ENCODE measurements at regions not wholly inside any gene's neighbourhood (a gene's known extent, or its start where the extent isn't known, plus 50 kb on each side); places are given as distances from the start of the nearest gene placed in this dataset.

DNA sequence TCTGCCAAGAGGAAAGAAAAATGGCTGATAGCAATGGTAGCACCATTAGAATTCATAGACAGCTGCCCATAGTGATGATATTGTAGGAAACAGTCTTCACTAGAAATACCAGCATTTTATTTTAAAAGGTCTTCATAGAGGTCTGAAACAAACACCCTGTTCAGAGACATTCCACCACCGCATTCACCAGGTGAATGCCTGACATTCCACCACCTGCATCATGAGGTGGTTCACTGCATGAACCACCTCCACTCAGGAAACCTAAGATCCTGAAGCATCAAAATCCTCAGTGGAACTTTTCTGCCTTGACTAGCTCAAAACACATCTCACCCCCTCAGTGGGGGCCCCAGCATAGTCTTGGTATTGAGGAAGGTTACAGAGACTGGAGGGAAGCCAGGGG, 91.5 kb upstream of the COX10 start:
- TF ChIP-seq CTCF (IDR thresholded peaks at IDR 0.05; ENCODE audit: low read length), result no peak
- TF ChIP-seq EZH2phosphoT487 (IDR thresholded peaks at IDR 0.05; ENCODE audit: low read length), result no peak
- no peak for TF ChIP-seq EZH2 (optimal IDR thresholded peaks at IDR 0.05; ENCODE audit: low read depth, low read length)
